ENCODE measurements at regions not wholly inside any gene's neighbourhood (a gene's known extent, or its start where the extent isn't known, plus 50 kb on each side); places are given as distances from the start of the nearest gene placed in this dataset.

DNA sequence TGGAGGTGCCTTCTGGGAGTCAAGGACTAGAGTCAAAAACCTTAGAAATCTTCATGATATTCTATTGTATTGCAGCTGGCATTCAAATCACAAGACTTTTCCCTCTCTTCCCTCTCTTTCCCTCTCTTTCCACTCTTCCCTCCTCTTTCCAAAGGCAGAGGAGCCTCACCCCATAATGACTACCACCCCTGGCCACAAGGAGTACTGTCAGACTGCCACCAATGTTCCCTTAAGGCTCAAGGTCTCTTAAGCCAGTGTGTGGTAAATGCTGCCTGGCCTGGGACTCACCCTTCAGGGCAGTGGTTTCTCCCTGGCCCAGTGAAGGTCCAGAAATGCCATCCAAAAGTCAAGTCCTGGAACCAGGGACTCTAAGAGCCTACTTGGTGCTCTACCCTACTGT is 605.9 kb upstream of the PKDCC start:
- no peak overlapping the region for H3K4me3 ChIP-seq (ENCODE audit: low read length in 2 of 2)
- Mint-ChIP-seq H3K27me3 (no peaks in the 10 kb centered on the region), H3K4me1 (no peaks in the 10 kb centered on the region), H3K36me3 (no peaks in the 10 kb centered on the region), H3K4me3 (no peak overlapping the region), H3K27ac (no peak overlapping the region), H3K9me3 (peaks cover 0 to 5% (median 0%) of the 10 kb centered on the region in 8 donors)
- H3K27me3 ChIP-seq (ENCODE audit: insufficient read depth, low read length): no peaks in the 10 kb centered on the region
- POLR2A ChIA-PET (ENCODE audit: partially characterized antibody): no interaction called here
- DNase-seq: no peak
- H3K36me3 ChIP-seq (ENCODE audit: insufficient read depth, low read length): no peaks in the 10 kb centered on the region
- H3K4me1 ChIP-seq (ENCODE audit: insufficient read depth, low read length): no peaks in the 10 kb centered on the region
- CTCF ChIA-PET (ENCODE audit: partially characterized antibody): no interaction called here
- intact Hi-C loops (cut with micrococcal nuclease): no loop called here
- H3K9me3 ChIP-seq (ENCODE audit: control insufficient read depth in 1 of 2, low read length in 2 of 2): no peaks in the 10 kb centered on the region
- no peak overlapping the region for H3K27ac ChIP-seq (ENCODE audit: low read depth, low read length)

DNA sequence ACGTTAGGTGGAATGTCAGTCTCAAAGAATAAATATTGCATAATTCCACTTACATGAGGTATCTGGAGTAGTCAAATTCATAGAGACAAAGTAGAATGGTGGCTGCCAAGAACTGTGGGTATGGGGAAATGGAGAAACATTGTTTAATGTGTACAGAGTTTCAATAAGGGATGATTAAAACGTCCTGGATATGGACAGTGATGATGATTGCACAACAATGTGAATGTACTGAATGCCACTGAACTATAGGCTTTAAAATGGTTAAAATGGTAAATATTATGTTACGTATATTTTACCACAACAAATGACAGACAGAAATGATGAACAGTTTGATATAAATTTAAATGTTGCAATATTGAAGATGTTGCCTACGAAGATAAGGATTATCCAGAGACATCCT is 602.0 kb upstream of the PKDCC start:
- Histone ChIP-seq H3K4me3 (ENCODE audit: low read length in 2 of 2) (no peak overlapping the region), H3K4me1 (ENCODE audit: insufficient read depth, low read length) (no peaks in the 10 kb centered on the region), H3K36me3 (ENCODE audit: insufficient read depth, low read length) (no peaks in the 10 kb centered on the region), H3K27ac (ENCODE audit: low read depth, low read length) (no peak overlapping the region), H3K9me3 (ENCODE audit: control insufficient read depth in 1 of 2, low read length in 2 of 2) (no peaks in the 10 kb centered on the region), H3K27me3 (ENCODE audit: insufficient read depth, low read length) (no peaks in the 10 kb centered on the region)
- no peaks in the 10 kb centered on the region for H3K4me1 Mint-ChIP-seq
- no peak for DNase-seq
- ChIA-PET POLR2A (ENCODE audit: partially characterized antibody) (no interaction called here), CTCF (ENCODE audit: partially characterized antibody) (no interaction called here)
- intact Hi-C loops (cut with micrococcal nuclease): no loop called here
- no peak overlapping the region for H3K27ac Mint-ChIP-seq
- no peaks in the 10 kb centered on the region for H3K27me3 Mint-ChIP-seq
- H3K4me3 Mint-ChIP-seq: no peak overlapping the region
- H3K9me3 Mint-ChIP-seq: peaks cover 0 to 4% (median 0%) of the 10 kb centered on the region in 8 donors
- H3K36me3 Mint-ChIP-seq: no peaks in the 10 kb centered on the region

- intact Hi-C loops (cut with micrococcal nuclease): no loop called here
- peaks cover 0 to 8% (median 0%) of the 10 kb centered on the region in 8 donors for H3K9me3 Mint-ChIP-seq
- Histone ChIP-seq H3K27ac (ENCODE audit: low read depth, low read length) (no peak overlapping the region), H3K27me3 (ENCODE audit: insufficient read depth, low read length) (no peaks in the 10 kb centered on the region), H3K9me3 (ENCODE audit: control insufficient read depth in 1 of 2, low read length in 2 of 2) (no peaks in the 10 kb centered on the region), H3K36me3 (ENCODE audit: insufficient read depth, low read length) (no peaks in the 10 kb centered on the region), H3K4me3 (ENCODE audit: low read length in 2 of 2) (no peak overlapping the region), H3K4me1 (ENCODE audit: insufficient read depth, low read length) (no peaks in the 10 kb centered on the region)
- H3K27ac Mint-ChIP-seq: no peak overlapping the region
- no peaks in the 10 kb centered on the region for H3K36me3 Mint-ChIP-seq
- no peak overlapping the region for H3K4me3 Mint-ChIP-seq
- DNase-seq: no peak
- H3K4me1 Mint-ChIP-seq: no peaks in the 10 kb centered on the region
- POLR2A ChIA-PET (ENCODE audit: partially characterized antibody): no interaction called here
- H3K27me3 Mint-ChIP-seq: no peaks in the 10 kb centered on the region
- CTCF ChIA-PET (ENCODE audit: partially characterized antibody): no interaction called here
These were observed 601.6 kb upstream of the PKDCC start for GRCh38 chr2:41446266-41446665.

- ChIA-PET POLR2A (ENCODE audit: partially characterized antibody) (no interaction called here), CTCF (ENCODE audit: partially characterized antibody) (no interaction called here)
- Mint-ChIP-seq H3K4me3 (no peak overlapping the region), H3K27me3 (no peaks in the 10 kb centered on the region), H3K36me3 (no peaks in the 10 kb centered on the region), H3K27ac (no peak overlapping the region), H3K4me1 (no peaks in the 10 kb centered on the region), H3K9me3 (peaks cover 0 to 9% (median under 1%) of the 10 kb centered on the region in 8 donors)
- Histone ChIP-seq H3K36me3 (ENCODE audit: insufficient read depth, low read length) (no peaks in the 10 kb centered on the region), H3K27me3 (ENCODE audit: insufficient read depth, low read length) (no peaks in the 10 kb centered on the region), H3K4me1 (ENCODE audit: insufficient read depth, low read length) (no peaks in the 10 kb centered on the region), H3K4me3 (ENCODE audit: low read length in 2 of 2) (no peak overlapping the region), H3K27ac (ENCODE audit: low read depth, low read length) (no peak overlapping the region), H3K9me3 (ENCODE audit: control insufficient read depth in 1 of 2, low read length in 2 of 2) (no peaks in the 10 kb centered on the region)
- no peak for DNase-seq
- intact Hi-C loops (cut with micrococcal nuclease): no loop called here
These were observed 599.6 kb upstream of the PKDCC start for GRCh38 chr2:41448221-41448620.

- Histone ChIP-seq H3K9me3 (ENCODE audit: control insufficient read depth in 1 of 2, low read length in 2 of 2) (no peaks in the 10 kb centered on the region), H3K27ac (ENCODE audit: low read depth, low read length) (no peak overlapping the region), H3K4me1 (ENCODE audit: insufficient read depth, low read length) (no peaks in the 10 kb centered on the region), H3K36me3 (ENCODE audit: insufficient read depth, low read length) (no peaks in the 10 kb centered on the region), H3K27me3 (ENCODE audit: insufficient read depth, low read length) (no peaks in the 10 kb centered on the region), H3K4me3 (ENCODE audit: low read length in 2 of 2) (no peak overlapping the region)
- peaks cover 0 to 4% (median 2%) of the 10 kb centered on the region in 8 donors for H3K9me3 Mint-ChIP-seq
- ChIA-PET CTCF (ENCODE audit: partially characterized antibody) (no interaction called here), POLR2A (ENCODE audit: partially characterized antibody) (no interaction called here)
- H3K4me3 Mint-ChIP-seq: no peak overlapping the region
- H3K36me3 Mint-ChIP-seq: no peaks in the 10 kb centered on the region
- no peak overlapping the region for H3K27ac Mint-ChIP-seq
- no peaks in the 10 kb centered on the region for H3K4me1 Mint-ChIP-seq
- intact Hi-C loops (cut with micrococcal nuclease): no loop called here
- no peaks in the 10 kb centered on the region for H3K27me3 Mint-ChIP-seq
- no peak for DNase-seq
These were observed 590.8 kb upstream of the PKDCC start for GRCh38 chr2:41457026-41457425.

DNA sequence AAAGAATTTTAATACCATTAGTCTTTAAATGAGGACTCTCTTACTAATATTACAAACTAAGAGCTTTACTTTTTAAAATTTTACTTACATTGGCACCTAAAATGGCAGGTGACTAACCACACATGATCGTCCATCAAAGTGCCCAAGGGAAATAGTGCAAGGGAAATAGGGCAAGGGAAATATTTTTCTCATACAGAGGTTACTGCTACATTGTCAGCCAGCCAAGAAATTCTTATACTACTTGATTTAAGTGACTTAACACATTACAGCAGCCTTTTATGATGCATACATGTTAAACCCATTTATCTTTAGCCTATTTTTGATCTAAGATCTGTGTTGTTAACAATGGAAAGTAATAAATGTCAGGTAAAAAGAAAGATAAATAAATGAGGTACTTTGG is 587.2 kb upstream of the PKDCC start:
- Mint-ChIP-seq H3K27me3 (no peaks in the 10 kb centered on the region), H3K36me3 (no peaks in the 10 kb centered on the region), H3K9me3 (peaks cover 0 to 4% (median 0%) of the 10 kb centered on the region in 8 donors), H3K4me1 (no peaks in the 10 kb centered on the region), H3K27ac (no peak overlapping the region), H3K4me3 (no peak overlapping the region)
- no peaks in the 10 kb centered on the region for H3K36me3 ChIP-seq (ENCODE audit: insufficient read depth, low read length)
- no peak overlapping the region for H3K4me3 ChIP-seq (ENCODE audit: low read length in 2 of 2)
- no peaks in the 10 kb centered on the region for H3K4me1 ChIP-seq (ENCODE audit: insufficient read depth, low read length)
- ChIA-PET CTCF (ENCODE audit: partially characterized antibody) (no interaction called here), POLR2A (ENCODE audit: partially characterized antibody) (no interaction called here)
- DNase-seq: no peak
- no peaks in the 10 kb centered on the region for H3K9me3 ChIP-seq (ENCODE audit: control insufficient read depth in 1 of 2, low read length in 2 of 2)
- H3K27ac ChIP-seq (ENCODE audit: low read depth, low read length): no peak overlapping the region
- no peaks in the 10 kb centered on the region for H3K27me3 ChIP-seq (ENCODE audit: insufficient read depth, low read length)
- intact Hi-C loops (cut with micrococcal nuclease): no loop called here

GRCh38 chr2:41464395-41464794 is 583.4 kb upstream of the PKDCC start:
- Histone ChIP-seq H3K36me3 (ENCODE audit: insufficient read depth, low read length) (no peaks in the 10 kb centered on the region), H3K9me3 (ENCODE audit: control insufficient read depth in 1 of 2, low read length in 2 of 2) (no peaks in the 10 kb centered on the region), H3K27me3 (ENCODE audit: insufficient read depth, low read length) (no peaks in the 10 kb centered on the region), H3K4me3 (ENCODE audit: low read length in 2 of 2) (no peak overlapping the region), H3K4me1 (ENCODE audit: insufficient read depth, low read length) (no peaks in the 10 kb centered on the region), H3K27ac (ENCODE audit: low read depth, low read length) (no peak overlapping the region)
- Mint-ChIP-seq H3K36me3 (no peaks in the 10 kb centered on the region), H3K27ac (no peak overlapping the region), H3K27me3 (peaks cover 0 to 1% of the 10 kb centered on the region in 2 donors), H3K4me1 (no peaks in the 10 kb centered on the region), H3K9me3 (no peaks in the 10 kb centered on the region), H3K4me3 (no peak overlapping the region)
- intact Hi-C loops (cut with micrococcal nuclease): no loop called here
- DNase-seq: no peak
- ChIA-PET POLR2A (ENCODE audit: partially characterized antibody) (no interaction called here), CTCF (ENCODE audit: partially characterized antibody) (no interaction called here)

DNA sequence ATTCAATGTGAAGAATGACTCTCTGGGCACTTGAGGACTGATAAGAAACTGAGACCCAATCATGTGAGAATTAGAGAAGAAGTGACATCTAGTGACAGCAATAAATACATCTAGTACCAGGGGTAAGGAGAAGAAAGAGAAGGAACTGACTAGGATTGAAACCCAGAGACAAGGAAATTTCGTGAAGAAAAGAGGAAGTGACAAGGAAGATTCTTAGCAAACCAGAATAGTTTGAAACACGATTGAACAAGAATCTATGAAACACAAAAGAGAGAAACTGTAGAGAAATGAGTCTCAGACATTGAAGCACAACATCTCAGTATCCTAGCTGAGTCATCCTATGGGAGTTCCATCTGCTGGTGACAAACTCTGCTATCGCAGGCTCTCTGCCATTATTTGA is 571.9 kb upstream of the PKDCC start:
- Mint-ChIP-seq H3K27me3 (peaks cover 0 to 1% of the 10 kb centered on the region in 2 donors), H3K36me3 (no peaks in the 10 kb centered on the region), H3K4me3 (no peak overlapping the region), H3K4me1 (no peaks in the 10 kb centered on the region), H3K27ac (no peak overlapping the region), H3K9me3 (peaks cover 0 to 7% (median 0%) of the 10 kb centered on the region in 8 donors)
- H3K4me3 ChIP-seq (ENCODE audit: low read length in 2 of 2): no peak overlapping the region
- H3K36me3 ChIP-seq (ENCODE audit: insufficient read depth, low read length): no peaks in the 10 kb centered on the region
- ChIA-PET POLR2A (ENCODE audit: partially characterized antibody) (no interaction called here), CTCF (ENCODE audit: partially characterized antibody) (no interaction called here)
- H3K9me3 ChIP-seq (ENCODE audit: control insufficient read depth in 1 of 2, low read length in 2 of 2): no peaks in the 10 kb centered on the region
- no peak for DNase-seq
- no peaks in the 10 kb centered on the region for H3K4me1 ChIP-seq (ENCODE audit: insufficient read depth, low read length)
- no peaks in the 10 kb centered on the region for H3K27me3 ChIP-seq (ENCODE audit: insufficient read depth, low read length)
- intact Hi-C loops (cut with micrococcal nuclease): no loop called here
- H3K27ac ChIP-seq (ENCODE audit: low read depth, low read length): no peak overlapping the region

Data from CD4-positive, alpha-beta memory T cell (primary cell).